22Rv1 (cell line): ENCODE measurements at regions not wholly inside any gene's neighbourhood (a gene's known extent, or its start where the extent isn't known, plus 50 kb on each side); places are given as distances from the start of the nearest gene placed in this dataset.

Source experiments
- H3K27ac ChIP-seq: fragments of 450-650 bp; 2 replicates; pipeline ENCODE4 v1.5.1; 2017
- ZFX ChIP-seq: fragments of 450-650 bp; IDR thresholded peaks from 2 replicates; pipeline ENCODE4 v1.6.1; 2017; ENCODE audit warnings: antibody characterized with exemption, borderline replicate concordance
- TF ChIP-seq, protein P1 (sequence below): fragments of 450-650 bp; IDR thresholded peaks from 2 replicates; pipeline ENCODE4 v1.5.1; 2017; ENCODE audit warnings: mild to moderate bottlenecking

DNA sequence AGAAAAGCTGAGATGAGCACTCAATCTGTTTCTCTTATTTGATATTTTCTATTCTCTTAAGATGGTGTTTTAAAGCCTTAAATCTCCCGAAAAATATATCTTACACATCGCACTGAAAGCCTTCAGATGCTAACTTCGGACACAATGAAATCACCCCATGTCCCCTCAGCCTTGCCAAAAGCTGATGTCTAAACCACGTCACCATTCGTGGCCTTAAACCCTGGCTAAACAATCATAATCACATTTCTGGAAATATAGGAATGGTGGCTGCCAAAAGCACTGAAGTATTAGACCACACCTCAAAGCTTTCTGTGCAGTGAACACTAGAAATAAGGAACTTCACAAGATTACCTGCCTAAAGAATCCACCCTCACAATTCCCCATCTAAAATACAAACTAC is 402.7 kb downstream of the SOX9 start:
- TF ChIP-seq ZFX, result no peak
- TF ChIP-seq, protein P1, sequence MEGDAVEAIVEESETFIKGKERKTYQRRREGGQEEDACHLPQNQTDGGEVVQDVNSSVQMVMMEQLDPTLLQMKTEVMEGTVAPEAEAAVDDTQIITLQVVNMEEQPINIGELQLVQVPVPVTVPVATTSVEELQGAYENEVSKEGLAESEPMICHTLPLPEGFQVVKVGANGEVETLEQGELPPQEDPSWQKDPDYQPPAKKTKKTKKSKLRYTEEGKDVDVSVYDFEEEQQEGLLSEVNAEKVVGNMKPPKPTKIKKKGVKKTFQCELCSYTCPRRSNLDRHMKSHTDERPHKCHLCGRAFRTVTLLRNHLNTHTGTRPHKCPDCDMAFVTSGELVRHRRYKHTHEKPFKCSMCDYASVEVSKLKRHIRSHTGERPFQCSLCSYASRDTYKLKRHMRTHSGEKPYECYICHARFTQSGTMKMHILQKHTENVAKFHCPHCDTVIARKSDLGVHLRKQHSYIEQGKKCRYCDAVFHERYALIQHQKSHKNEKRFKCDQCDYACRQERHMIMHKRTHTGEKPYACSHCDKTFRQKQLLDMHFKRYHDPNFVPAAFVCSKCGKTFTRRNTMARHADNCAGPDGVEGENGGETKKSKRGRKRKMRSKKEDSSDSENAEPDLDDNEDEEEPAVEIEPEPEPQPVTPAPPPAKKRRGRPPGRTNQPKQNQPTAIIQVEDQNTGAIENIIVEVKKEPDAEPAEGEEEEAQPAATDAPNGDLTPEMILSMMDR, result no peak
- no peak overlapping the region for H3K27ac ChIP-seq

DNA sequence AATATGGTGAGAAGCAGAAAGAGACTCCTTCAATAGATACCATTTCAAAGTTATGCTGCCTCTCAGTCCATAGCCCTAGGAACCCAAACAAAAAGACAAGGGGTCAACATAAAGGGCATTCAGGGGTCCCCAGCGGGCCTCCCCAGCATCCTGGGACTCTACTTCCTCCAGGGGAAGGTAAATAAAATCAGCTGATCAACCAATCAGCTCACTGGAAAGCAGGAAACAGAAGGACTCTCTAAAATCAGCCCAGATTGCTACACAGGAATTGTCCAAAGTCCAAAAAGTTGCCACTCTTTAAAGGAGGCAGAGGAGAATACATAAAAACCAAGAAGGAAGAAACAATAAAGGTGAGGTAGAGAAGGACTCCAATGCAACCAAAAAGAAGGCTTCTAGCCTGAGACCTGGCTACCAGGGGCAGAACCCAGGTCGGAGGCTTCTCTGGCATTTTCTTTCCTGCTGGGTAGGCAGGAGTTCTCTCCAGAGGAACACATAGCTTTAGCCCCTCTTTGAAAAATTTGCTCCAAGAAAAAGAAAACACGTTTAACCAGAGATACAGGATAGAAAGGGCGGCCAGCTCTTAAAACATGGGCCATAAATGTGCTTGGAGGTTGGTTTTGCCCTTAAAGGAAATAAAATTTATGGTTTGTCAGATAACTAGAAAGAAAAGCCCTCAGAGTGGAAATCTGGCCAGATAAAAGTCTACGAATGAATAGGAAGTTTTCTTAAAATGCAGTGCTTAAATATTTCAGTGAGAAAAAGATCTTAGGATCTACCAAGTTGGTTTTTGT is 404.6 kb downstream of the SOX9 start:
- no peak overlapping the region; the same call in 1 of the 2 replicates for H3K27ac ChIP-seq

DNA sequence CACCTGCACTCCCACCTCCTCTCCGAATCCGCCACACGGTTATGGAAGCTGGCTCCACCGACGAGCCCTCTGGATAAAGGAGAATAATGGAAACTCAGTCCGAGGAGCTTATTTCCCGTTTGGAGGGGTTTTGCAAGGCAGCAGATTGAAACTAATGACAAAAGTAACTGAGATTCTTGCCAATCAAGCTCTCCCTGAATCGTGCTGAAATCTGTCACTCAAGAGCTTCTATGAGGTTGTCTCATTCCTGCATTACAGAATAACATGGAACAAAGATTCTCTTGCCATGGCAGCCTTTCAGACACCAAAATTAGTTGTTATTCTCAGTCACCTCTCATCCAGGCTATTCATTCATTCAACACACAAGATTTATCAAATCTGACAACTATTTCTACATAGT is 405.9 kb downstream of the SOX9 start:
- H3K27ac ChIP-seq, result no peak overlapping the region
- TF ChIP-seq, protein P1, result no peak
- no peak for TF ChIP-seq ZFX

More for the DNA sequence above, 404.6 kb downstream of the SOX9 start:
- TF ChIP-seq, protein P1, result no peak

DNA sequence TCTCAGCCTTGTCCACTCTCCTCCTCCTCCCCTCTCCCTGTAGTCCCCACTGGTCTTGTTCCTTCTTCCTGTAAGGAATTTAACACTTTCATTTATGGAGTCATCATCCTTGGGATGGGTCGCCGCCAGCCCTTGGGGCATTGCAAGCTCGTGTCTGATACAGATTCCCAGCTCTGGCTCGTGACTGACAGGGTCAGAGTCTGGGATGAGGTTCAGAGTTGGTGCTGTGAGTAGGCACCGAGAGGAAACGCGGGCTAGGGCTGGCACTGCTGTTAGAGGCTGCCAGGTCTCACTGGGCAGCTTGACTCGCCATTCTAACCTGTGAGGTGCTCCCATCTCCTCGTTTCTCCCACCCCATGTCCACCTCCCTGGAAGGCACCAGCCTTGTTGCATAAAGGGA is 407.0 kb downstream of the SOX9 start:
- H3K27ac ChIP-seq, result no peak overlapping the region
- TF ChIP-seq, protein P1, result no peak
- no peak for TF ChIP-seq ZFX

DNA sequence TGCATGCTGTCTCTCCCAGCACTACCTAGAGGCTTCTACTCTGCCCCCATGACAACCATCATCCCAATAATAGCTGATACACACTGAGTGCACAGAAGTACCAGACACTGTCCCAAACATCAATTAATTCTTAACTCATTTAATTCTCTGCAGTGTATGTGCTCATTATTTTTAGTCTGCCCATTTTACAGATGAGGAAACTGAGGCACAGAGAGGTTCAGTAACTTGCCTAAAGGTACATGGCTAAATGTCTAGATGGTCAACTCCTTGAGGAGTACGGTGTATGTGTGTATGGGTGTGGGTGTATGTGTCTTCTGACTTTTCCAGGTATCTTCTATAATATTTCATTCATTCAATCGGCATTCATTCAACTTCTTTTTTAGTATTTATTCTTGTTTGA is 407.9 kb downstream of the SOX9 start:
- TF ChIP-seq, protein P1, result no peak
- TF ChIP-seq ZFX, result no peak

DNA sequence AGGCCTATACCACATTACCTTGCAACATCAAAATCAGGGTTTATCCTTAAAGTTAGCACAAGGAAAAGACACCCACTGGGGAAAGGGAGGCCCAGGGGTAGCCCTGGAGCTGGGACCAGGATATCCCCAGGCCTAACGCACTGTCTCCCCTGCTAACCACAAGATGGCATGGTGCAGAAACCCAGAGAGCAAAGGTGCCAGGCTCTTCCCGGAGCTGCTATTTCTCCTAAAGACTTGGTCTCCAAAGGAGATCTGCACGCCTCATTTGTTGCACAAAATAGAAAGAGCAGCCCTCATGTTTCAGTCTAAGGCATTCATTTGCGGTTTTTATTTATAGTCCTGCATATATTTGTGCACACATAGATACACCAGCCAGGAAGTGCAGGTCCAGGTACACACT is 408.6 kb downstream of the SOX9 start:
- no peak for TF ChIP-seq ZFX
- TF ChIP-seq, protein P1, result no peak
- no peak overlapping the region for H3K27ac ChIP-seq

More for the DNA sequence above, 407.9 kb downstream of the SOX9 start:
- no peak overlapping the region for H3K27ac ChIP-seq

DNA sequence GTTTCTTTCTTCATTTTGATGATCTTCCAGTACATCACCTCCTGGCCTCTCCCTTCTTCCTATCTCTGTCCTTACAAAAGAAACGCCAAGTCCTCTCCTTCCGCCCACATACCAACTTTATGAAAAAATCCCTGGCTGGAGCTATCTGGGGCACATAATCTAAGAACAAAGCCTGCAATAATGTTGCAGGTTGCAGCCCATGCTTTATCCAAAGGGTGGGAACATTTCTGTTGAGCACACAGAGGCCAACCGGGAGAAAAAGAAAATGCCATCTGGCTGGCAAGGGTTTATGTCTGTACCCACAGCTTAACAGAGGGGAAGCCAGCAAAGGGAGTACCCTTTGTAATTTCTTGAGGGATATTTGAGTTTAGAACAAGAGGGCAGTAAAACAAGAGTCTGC is 409.6 kb downstream of the SOX9 start:
- H3K27ac ChIP-seq, result no peak overlapping the region
- TF ChIP-seq, protein P1, result no peak
- no peak for TF ChIP-seq ZFX
